ENCODE measurements at regions not wholly inside any gene's neighbourhood (a gene's known extent, or its start where the extent isn't known, plus 50 kb on each side); places are given as distances from the start of the nearest gene placed in this dataset.

GRCh38 chr12:90020014-90020413, 311.4 kb upstream of the ATP2B1 start:
- H3K36me3 ChIP-seq (ENCODE audit: control insufficient read depth in 4 of 4, insufficient read depth in 4 of 4, low read length in 4 of 4), result no peaks in the 10 kb centered on the region
- no peak overlapping the region for H3K4me3 ChIP-seq
- DNase-seq (no peak), ATAC-seq (ENCODE audit: insufficient read depth, low FRiP score) (no peak)
- H3K27me3 ChIP-seq (ENCODE audit: control insufficient read depth in 3 of 3, insufficient read depth in 3 of 3, low read length in 2 of 3), result no peaks in the 10 kb centered on the region
- no peak for TF ChIP-seq CTCF (IDR thresholded peaks at IDR 0.05; ENCODE audit: control extremely low read depth, extremely low read depth)
- WGBS, 2 donors, result 83 to 91% methylated on average over 1 of the region's 1 CpG
- peaks cover 0 to 10% (median 0%) of the 10 kb centered on the region in 5 donors for H3K4me1 ChIP-seq (ENCODE audit: control insufficient read depth in 5 of 5, insufficient read depth in 5 of 5, low read length in 5 of 5)
- H3K9me3 ChIP-seq (ENCODE audit: control insufficient read depth in 4 of 4, insufficient read depth in 3 of 4, low read length in 3 of 4), result no peaks in the 10 kb centered on the region
- H3K27ac ChIP-seq (ENCODE audit: low read depth in 1 of 2, low read length in 1 of 2), result no peak overlapping the region
- no peak overlapping the region for H3K9ac ChIP-seq (ENCODE audit: insufficient read depth in 1 of 2, low read length in 2 of 2)

GRCh38 chr12:90017316-90017715, 308.7 kb upstream of the ATP2B1 start:
- 53 to 60% methylated on average over 2 of the region's 2 CpGs for WGBS, 2 donors

GRCh38 chr12:90015228-90015627, 306.6 kb upstream of the ATP2B1 start:
- ATAC-seq (ENCODE audit: insufficient read depth, low FRiP score) (no peak), DNase-seq (no peak)
- Histone ChIP-seq H3K36me3 (ENCODE audit: control insufficient read depth in 4 of 4, insufficient read depth in 4 of 4, low read length in 4 of 4) (no peaks in the 10 kb centered on the region), H3K4me1 (ENCODE audit: control insufficient read depth in 5 of 5, insufficient read depth in 5 of 5, low read length in 5 of 5) (peaks cover 0 to 2% (median 0%) of the 10 kb centered on the region in 5 donors), H3K27ac (ENCODE audit: low read depth in 1 of 2, low read length in 1 of 2) (no peak overlapping the region), H3K27me3 (ENCODE audit: control insufficient read depth in 3 of 3, insufficient read depth in 3 of 3, low read length in 2 of 3) (no peaks in the 10 kb centered on the region), H3K9me3 (ENCODE audit: control insufficient read depth in 4 of 4, insufficient read depth in 3 of 4, low read length in 3 of 4) (no peaks in the 10 kb centered on the region), H3K9ac (ENCODE audit: insufficient read depth in 1 of 2, low read length in 2 of 2) (no peak overlapping the region), H3K4me3 (no peak overlapping the region)
- TF ChIP-seq CTCF (IDR thresholded peaks at IDR 0.05; ENCODE audit: control extremely low read depth, extremely low read depth), result no peak
- 70 to 73% methylated on average over 1 of the region's 1 CpG for WGBS, 2 donors

More at GRCh38 chr12:90017316-90017715, 308.7 kb upstream of the ATP2B1 start:
- Histone ChIP-seq H3K27me3 (ENCODE audit: control insufficient read depth in 3 of 3, insufficient read depth in 3 of 3, low read length in 2 of 3) (no peaks in the 10 kb centered on the region), H3K27ac (ENCODE audit: low read depth in 1 of 2, low read length in 1 of 2) (no peak overlapping the region), H3K4me1 (ENCODE audit: control insufficient read depth in 5 of 5, insufficient read depth in 5 of 5, low read length in 5 of 5) (peaks cover 0 to 10% (median 0%) of the 10 kb centered on the region in 5 donors), H3K36me3 (ENCODE audit: control insufficient read depth in 4 of 4, insufficient read depth in 4 of 4, low read length in 4 of 4) (no peaks in the 10 kb centered on the region), H3K4me3 (no peak overlapping the region), H3K9ac (ENCODE audit: insufficient read depth in 1 of 2, low read length in 2 of 2) (no peak overlapping the region), H3K9me3 (ENCODE audit: control insufficient read depth in 4 of 4, insufficient read depth in 3 of 4, low read length in 3 of 4) (no peaks in the 10 kb centered on the region)
- peak in 1 of 3 donors; percentile 37 for DNase-seq
- ATAC-seq (ENCODE audit: insufficient read depth, low FRiP score), result no peak
- no peak for TF ChIP-seq CTCF (IDR thresholded peaks at IDR 0.05; ENCODE audit: control extremely low read depth, extremely low read depth)

GRCh38 chr12:90013409-90013808, 304.8 kb upstream of the ATP2B1 start:
- no peak overlapping the region for H3K4me3 ChIP-seq
- no peaks in the 10 kb centered on the region for H3K27me3 ChIP-seq (ENCODE audit: control insufficient read depth in 3 of 3, insufficient read depth in 3 of 3, low read length in 2 of 3)
- H3K36me3 ChIP-seq (ENCODE audit: control insufficient read depth in 4 of 4, insufficient read depth in 4 of 4, low read length in 4 of 4), result no peaks in the 10 kb centered on the region
- H3K9me3 ChIP-seq (ENCODE audit: control insufficient read depth in 4 of 4, insufficient read depth in 3 of 4, low read length in 3 of 4), result no peaks in the 10 kb centered on the region
- no peak overlapping the region for H3K27ac ChIP-seq (ENCODE audit: low read depth in 1 of 2, low read length in 1 of 2)
- H3K9ac ChIP-seq (ENCODE audit: insufficient read depth in 1 of 2, low read length in 2 of 2), result no peak overlapping the region
- ATAC-seq (ENCODE audit: insufficient read depth, low FRiP score), result no peak
- TF ChIP-seq CTCF (IDR thresholded peaks at IDR 0.05; ENCODE audit: control extremely low read depth, extremely low read depth), result no peak
- peaks cover 0 to 5% (median 0%) of the 10 kb centered on the region in 5 donors for H3K4me1 ChIP-seq (ENCODE audit: control insufficient read depth in 5 of 5, insufficient read depth in 5 of 5, low read length in 5 of 5)
- DNase-seq, result no peak

All from lung (tissue), 11 donors.